HG02763 (cell line): ENCODE measurements at regions not wholly inside any gene's neighbourhood (a gene's known extent, or its start where the extent isn't known, plus 50 kb on each side); places are given as distances from the start of the nearest gene placed in this dataset.
A peak's percentile ranks its signal among the peaks of the same experiment; 100 is the strongest.

Experiments used
- ATAC-seq: cut with Tn5 transposase; IDR thresholded peaks from one replicate; pipeline ENCODE4 v1.9.1; 2021; ENCODE audit warnings: mild to moderate bottlenecking, moderate library complexity; ENCODE audit not compliant: unreplicated experiment

DNA sequence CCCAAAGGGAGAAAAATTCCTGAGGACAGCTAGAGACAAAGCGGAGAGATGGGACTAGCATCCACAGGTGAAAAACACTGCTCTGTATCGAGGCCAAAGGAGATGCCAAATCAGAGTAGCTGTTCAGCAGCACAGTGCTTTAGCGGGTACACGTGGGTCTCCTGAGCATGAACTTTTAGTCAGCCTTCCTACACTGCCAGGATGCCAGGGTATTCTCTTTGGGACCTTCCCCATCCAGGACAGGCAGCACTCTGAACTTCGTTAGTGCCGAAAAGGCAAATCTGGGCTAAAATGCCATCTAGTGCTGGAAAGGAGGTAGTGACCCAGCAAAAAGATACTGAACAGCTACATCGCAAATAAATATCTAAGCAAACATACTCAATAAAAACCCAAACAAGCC, 64.9 kb downstream of the C6orf58 start:
- ATAC-seq: peak; percentile 68
